Smooth muscle cell of the brain vasculature (primary cell): ENCODE measurements at regions not wholly inside any gene's neighbourhood (a gene's known extent, or its start where the extent isn't known, plus 50 kb on each side); places are given as distances from the start of the nearest gene placed in this dataset.
A peak's percentile ranks its signal among the peaks of the same experiment; 100 is the strongest.
"Not testable (repeated sequence)": the region's sequence is repeated elsewhere in the genome, so short reads cannot be mapped to it uniquely, and the experiment has no call there.

ENCODE experiments used
- DNase-seq: peaks from one replicate; pipeline ENCODE4 v3.0.0-alpha.2; 2012; ENCODE audit warnings: low read depth, low spot score

DNA sequence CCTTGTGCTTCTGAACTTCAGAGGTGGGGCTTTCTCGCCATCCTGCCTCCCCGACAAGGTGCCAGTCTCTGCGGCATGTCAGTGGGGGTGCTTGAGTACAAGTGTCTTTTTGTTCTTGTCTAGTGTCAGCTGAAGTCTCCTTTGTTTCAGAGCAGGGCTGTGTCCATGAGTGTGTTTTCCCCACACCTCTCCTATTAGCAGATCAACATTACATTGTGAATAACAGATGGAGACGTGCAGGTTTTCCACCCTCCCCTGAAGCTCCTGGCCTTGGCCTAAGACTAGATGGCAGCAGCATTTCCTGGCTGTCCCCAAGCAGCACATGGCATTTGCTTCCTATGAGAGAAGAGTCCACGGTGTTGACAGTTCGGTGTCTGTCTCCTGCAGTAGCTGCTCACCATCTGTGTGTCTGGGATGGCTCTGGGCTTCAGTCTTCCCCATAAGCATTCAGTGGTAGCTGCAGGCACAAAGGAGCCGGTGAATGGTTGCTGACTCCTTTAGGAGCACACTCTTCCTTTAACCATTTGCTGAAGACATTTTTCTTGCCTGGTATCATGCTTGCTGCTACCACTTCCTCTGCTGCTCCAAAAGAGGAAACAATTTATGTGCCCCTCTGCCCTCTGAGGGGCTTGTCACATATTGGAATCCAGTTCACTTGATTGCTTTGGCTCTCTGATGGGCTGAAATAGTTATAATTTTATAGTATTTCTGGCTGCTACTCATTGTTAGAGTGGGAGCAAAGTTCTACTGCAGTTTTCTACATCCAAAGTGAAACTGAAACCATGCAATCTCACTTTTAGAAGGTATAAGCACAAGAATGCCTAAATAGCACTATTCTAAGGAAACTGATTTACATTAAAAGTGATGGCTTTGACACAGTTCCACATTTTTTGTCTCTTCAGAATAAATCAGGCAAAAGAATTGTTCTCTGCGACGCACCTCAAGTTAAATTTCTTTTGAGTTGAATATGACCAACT lies 913.0 kb downstream of the C6orf118 start:
- DNase-seq: peak; percentile 7

DNA sequence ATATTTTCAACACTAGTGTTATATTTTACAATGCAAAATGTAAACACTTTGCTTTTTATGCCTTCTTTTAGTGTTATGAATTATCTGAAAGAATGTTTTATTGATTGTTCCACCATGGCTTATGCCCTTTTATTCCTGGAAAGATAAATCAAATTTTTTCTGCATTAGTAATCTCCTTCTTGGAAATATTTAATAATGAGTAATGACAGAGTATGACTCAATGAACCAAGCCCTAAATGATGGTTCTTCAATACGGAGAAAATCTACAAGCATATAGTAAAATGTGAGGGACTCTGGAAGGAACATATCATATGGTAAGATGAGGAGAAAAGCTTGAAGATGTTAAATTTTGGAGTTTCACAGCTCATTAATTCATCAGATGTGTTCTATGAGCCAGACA lies 929.6 kb downstream of the C6orf118 start:
- DNase-seq: no peak

DNA sequence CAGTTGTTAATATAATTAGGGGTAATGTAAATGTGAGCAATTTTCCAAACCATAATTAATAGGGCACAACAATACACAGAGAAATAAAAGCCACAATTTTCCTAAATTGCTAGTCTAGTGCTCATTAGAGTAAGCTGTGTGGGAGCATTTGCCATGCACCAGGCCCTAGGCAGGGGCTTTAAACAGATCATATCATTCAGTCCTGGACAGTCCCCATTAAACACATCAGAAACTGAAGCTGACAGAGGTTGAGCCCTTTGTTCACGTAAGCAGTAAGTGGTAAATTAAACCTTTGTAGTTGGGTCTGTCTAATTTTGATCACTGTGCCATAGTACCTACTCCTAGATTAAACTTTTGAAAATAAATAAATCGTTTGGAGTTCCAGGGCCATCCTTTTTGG lies 931.1 kb downstream of the C6orf118 start:
- no peak for DNase-seq

DNA sequence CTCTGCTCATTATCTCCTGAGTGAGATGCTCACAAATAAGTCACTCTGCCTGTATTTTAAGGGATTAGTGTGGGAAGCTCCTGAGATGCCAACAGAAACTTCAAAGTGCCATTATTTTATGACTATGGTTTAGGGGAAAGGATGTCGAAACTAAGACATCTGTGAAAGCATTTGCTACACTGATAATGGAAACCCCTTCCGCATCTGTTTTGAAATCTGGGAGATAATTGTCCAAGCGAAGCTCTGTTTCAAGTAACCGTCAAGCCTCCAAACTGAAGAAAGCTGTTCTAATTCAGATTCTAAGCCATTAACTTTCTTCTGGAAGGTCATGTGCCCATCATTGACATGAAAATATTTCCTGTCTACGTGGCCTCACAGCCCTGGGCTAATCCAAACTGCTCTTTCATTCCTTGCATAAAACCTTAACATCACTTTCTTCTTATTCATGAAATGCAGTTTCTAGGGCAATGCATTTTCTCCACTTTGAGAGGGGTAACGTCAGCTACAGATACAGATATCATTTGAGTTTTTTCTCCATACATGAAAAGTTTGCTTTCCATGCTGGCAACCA lies 932.0 kb downstream of the C6orf118 start:
- DNase-seq: no peak

DNA sequence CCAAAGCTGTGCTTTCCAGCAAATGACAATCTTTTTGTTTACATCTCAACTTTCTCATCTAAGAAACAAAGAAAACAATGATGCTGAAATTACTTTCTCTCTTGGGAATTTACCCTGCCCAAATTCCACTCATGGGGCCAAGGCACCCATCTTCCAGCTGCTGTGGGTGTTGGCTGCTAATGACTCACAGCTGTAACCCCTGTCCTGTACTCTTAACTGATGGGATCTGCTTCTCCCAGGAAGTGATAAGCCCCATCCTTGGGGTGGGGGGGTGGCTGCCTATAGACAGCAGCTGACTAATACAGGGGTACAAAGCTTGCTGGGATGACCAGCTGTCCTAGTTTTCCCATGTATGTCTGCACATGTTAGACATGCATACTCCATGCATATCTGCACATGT lies 938.6 kb downstream of the C6orf118 start:
- DNase-seq: no peak

DNA sequence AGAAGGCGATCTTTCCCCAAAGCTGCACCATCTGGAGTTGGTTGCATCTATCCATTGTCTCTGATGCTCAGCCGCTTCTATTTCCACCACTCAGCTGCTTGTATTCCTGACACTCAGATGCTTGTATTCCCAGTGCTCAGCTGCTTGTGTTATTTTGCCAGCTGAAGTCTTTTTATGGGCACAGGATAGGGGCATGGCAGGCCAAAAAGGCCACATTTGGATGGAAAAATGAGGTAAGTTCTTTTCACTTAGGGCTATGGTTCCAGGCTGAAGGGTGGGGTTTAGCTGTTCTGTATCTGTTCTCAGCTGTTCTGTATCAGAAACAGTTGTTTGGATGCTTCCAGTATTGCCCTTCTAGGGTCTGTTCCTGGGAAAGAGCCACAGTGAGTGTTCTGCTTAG lies 944.9 kb downstream of the QKI start:
- DNase-seq: no peak

DNA sequence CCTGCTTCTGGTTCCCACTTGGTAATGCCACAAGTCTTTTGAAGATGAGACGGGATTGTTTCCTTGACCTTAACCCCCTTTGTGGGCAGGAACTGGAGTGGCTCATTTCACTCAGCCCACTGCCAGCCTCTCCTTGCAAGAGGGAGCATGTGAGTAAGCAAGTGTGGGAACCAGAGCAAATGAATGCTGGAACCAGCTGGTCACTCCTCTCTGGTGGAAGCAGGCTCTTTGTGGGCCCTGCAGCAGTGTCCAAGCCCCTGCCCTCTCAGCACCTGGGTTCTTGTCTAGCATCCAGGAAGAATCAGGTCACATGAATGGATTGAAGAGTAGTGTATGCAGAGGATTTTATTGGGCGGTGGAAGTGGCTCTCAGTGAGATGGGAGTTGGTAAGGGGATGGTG lies 944.5 kb downstream of the QKI start:
- no peak for DNase-seq

DNA sequence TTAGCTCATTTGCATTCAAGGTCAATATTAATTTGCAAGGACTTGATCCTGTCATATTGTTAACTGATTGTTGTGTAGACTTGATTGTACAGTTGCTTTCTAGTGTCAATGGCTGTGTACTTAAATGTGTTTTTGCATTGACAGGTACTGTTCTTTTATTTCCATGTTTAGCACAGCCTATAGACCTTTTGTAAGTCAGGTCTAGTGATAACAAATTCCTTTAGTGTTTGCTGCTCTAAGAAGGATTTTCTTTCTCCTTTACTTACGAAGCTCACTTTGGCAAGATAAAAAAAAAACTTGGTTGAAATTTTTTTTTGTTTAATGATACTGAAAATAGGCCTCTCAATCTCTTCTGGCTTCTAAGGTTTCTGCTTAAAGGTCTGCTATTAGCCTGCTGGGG lies 942.3 kb downstream of the QKI start:
- no peak for DNase-seq

DNA sequence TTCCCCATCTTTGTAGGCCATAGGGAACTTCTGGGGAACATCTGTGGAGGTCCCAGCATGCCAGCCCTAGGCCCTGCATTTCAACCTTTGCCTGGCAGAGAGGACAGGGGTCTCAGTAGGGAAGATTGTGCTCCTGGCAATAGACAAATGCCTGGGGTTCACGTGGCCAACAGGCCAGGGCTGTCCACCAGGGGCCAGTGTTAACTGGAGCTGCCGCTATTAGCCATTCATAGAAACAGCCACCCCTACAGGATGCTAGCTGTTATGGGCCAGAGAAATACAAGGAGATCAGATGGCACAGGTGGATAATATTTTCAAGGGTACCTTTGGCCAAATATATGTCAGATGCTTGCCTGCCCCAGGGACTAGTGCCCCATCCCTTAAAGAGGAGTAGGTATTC lies 932.9 kb downstream of the QKI start:
- no peak for DNase-seq

DNA sequence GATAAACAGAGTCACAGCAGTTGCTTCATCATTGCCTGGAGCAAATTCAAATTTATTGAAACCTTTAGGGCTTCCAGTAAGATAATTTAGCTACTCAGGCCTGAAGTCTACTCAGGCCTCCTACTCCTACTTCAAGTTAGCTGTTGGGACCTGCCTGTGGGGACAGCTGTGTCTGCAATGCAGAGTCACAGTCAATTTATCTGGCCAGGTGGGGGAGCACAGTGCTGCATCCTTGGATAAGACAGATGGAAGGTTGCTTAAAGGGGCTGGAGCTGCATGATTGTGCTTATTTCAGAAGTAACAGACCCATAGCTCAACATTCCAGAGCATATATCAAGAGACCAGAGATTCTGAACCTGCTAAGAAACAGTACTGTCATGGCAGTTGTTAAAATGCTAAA lies 932.1 kb downstream of the QKI start:
- no peak for DNase-seq

DNA sequence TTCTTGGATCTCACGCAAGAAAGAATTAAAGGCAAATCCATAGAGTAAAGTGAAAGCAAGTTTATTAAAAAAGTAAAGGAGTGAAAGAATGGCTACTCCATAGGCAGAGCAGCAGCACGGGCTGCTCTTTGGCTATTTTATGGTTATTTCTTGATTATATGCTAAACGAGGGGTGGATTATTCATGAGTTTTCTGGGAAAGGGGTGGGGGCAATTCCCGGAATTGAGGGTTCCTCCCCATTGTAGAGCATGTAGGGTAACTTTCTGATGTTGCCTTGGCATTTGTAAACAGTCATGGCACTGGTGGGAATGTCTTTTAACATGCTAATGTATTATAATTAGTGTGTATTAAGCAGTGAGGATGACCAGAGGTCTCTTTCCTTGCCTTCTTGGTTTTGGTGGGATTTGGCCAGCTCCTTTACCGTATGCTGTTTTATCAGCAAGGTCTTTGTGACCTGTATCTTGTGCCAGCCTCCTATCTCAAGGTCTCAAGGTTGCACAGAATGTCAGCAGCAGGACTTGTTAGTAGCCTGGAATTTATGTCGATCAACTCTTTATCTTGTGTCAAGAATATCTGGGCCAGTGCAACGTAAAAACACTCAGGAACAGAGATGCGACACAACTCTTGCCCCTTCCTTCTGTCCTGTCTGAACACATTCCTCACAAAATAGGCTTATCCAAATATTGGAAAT lies 931.4 kb downstream of the QKI start:
- no peak for DNase-seq

DNA sequence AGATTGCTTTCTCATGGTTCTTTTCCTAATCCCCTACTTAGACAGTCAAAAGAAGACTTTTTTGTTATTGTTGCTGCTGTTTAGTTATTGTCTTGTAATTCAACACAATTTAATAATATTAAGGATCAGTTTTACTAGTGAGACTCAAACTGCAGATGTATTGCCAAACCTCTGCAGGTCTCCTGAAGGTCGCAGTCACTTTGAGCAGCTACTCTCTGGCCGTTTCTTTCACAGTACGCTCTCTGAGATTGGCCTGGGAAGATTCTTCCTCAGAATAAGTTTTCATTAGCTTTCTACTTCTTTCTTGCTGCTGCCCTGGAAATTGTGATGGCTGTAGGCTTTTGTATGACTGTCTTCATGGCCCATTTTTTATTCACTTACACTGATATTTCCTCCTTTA lies 930.8 kb downstream of the QKI start:
- DNase-seq: no peak

DNA sequence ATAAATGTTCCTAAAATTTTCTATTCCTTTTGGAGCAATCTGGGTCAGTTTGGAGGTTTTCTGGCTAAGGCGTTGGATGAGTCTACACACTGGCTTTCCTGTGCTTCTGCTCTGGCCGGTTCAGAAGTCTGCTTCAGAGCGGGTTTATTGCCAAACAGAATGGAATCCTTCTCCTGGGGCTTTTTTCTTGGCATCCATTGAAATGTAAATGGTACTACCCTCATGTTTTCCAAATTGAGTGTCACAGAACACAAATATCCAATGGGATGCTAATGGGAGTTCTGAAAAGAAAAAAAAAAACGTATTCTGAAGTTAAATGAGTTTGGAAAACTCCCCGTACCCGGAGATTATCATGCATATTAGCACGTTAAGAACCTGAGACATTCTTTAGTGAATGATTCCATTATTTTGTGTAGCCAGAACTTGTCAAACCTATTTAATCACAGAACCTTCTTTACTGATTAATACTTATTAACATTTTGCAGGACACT lies 930.3 kb downstream of the QKI start:
- DNase-seq: no peak

DNA sequence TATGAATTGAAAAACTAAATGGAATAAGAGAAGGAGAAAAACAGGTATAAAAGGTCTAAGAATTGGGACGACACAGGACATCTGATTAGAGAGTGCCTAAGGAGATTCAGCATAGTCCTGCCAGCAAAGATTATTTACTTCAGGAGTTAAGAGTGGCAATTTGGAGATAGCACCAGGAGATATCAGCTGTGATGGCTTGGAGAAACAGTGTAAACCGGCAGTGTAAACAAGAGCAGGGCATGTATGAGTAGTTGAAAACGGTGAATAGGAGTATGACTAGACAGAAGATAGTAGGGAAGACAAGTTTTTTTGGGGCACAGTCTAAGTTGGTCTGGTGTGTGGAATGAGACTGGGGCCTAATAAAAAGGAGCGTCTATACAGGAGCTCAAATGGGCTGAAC lies 924.9 kb downstream of the QKI start:
- DNase-seq: not testable (repeated sequence)

DNA sequence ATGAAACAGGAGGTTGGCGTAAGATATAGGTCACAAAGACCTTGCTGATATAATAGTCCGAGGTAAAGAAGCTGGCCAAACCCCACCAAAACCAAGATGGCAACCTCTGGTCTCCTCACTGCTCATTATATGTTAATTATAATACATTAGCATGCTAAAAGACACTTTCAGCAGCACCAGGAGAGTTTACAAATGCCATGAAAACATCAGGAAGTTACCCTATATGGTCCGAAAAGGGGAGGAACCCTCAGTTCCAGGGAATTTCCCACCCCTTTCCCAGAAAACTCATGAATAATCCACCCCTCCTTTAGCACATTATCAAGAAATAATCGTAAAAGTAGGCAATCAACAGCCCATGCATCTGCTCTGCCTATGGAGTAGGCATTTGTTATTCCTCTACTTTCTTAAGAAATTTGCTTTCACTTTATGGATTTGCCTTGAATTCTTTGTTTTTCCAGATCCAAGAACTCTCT lies 923.4 kb downstream of the QKI start:
- no peak for DNase-seq

DNA sequence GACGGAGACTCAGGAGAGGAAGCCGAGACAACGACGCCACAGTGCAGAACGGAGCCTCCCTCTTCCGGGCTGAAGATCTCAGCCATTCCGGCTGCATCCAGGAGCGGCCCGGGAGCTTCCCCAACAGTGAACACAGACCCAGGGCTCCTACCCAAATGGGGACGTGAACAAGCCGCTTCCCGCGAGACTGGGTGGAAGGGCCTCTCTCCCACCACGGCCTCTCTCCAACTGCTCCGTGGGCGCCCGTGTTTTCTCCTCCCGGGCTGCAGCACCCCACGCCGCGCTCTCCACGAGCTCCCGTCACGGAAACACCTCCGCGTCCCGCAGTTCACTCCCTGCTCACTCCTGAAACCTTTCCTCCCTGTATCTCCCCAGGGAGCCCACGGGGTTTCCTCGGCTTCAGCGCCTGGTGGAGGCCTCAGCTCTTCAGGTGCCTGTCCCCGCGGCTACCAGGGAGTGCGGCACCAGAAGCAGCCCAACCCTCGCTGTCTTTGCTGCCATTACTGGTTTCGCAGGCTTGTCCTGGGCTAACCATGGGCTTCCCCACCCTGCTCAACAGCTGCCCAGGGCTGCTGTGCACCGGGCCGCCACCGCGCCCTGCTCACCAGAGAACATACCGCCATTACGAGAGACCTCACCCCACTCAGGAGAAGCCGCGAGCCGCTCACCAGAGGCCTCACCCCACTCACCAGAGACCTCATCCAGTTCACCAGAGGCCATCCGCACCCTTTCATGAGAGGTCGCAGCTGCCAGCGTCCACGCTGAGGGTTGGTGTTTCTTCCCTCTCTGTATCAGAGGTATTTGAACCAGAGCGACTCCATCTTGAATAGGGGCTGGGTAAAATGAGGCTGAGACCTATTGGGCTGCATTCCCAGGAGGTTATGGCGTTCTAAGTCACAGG lies 922.8 kb downstream of the QKI start:
- no peak for DNase-seq

DNA sequence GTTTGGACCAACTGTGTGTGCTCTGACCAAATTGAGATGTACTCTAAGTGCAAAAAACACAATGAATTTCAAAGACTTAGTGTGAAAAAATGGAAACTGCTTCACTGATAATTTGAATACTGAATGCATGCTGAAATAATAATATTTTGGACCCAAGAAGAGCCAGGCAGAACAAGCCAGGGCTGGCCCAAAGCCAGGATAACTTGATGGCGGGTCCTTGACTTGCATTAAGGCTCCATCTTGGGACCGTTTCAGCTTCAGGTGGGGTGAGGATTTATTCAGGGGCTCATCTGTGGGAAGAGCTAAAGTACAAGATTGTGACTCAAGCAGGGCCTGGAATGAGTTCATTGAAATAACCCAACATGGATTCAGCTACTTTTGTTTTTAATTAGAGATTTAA lies 921.9 kb downstream of the QKI start:
- no peak for DNase-seq

DNA sequence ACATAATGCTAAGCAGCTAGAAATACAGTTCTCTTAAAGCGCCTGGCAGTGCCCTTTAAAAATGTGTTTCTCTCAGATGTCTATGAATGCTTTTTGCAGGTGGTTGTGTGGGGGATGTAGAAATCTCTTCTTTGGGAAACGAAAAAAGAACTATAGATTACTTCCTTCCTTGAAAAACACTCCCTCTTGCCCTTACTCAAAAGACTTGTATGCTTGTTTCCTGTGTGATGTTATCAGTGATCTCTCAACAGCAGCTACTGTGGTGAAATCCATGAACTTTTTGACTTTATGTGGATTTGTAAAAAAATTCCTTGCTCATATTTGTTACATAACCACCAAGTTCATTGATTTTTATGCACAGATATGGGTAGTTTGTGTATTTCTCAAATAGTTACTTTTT lies 916.5 kb downstream of the QKI start:
- DNase-seq: no peak

DNA sequence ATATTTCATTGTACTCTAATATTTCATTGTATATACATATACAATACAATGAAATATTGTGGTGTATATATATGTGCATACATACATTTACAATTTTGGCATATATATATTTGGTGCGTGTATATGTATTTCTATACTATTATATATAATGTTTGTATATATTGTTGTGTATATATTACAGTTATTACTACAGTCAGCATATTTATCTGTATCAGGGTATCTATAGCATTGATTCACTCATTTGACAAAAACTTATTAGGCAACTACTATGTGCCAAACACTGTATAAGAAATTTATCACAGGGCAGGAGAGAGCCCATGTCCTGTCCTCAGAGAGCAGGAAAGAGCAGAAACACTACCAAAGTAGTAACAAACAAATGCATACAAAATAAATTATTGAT lies 910.6 kb downstream of the QKI start:
- no peak for DNase-seq

DNA sequence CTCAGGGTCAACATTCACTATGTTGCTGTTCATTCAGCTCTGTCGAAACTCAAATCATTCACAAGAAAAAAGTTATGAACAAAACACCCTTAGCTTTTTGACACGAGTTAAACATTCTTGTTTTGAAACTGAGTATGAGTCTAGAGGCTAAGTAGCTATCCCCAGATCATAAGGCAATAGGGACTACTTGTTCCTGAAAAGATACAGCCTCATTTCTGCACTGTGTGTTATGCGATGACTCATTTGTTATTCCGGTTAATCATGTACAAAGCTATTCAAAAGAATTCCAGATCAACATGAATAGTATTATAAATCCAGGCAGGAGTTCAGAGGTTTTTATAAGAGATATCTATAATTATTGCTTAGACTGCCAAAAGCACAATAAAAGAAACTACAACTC lies 908.0 kb downstream of the QKI start:
- DNase-seq: peak; percentile 21

DNA sequence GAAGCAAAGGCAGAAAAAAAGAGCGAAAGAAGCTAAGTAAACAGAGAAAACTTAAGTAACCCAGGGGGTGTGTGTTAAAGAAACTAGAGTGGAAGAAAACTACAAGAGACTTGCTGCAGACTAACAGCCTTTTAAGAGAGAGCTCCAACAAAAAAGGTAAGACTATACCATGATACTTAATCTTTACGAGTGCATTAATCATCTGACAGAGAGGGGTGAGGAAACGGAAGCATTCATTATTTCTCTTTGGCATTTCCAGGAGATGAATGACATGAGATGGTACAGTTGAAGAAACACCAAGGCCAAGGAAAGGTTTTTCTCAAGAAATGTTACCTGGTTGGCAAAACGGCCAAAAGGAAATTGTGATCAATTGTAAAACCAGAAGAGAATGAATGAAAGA lies 906.8 kb downstream of the QKI start:
- no peak for DNase-seq
